Esophagus squamous epithelium (tissue), 4 donors: ENCODE measurements at regions not wholly inside any gene's neighbourhood (a gene's known extent, or its start where the extent isn't known, plus 50 kb on each side); places are given as distances from the start of the nearest gene placed in this dataset.

Source experiments
- POLR2A ChIP-seq, 4 donors: fragments of 450-650 bp; IDR thresholded peaks; one replicate each; pipeline ENCODE4 v1.6.1; 2017; ENCODE audit warnings: antibody characterized with exemption in 4 of 4, mild to moderate bottlenecking in 4 of 4, moderate library complexity in 3 of 4
- TF ChIP-seq, protein P1 (sequence below), 6 experiments: fragments of 450-650 bp in 4 of 6; fragments of 200-600 bp in 2 of 6; sonication (generic) in 2 of 6; IDR thresholded peaks; one replicate each; pipeline ENCODE4 v1.5.1; 2016 to 2019; ENCODE audit warnings: antibody characterized with exemption in 6 of 6, mild to moderate bottlenecking in 4 of 6, moderate library complexity in 4 of 6

DNA sequence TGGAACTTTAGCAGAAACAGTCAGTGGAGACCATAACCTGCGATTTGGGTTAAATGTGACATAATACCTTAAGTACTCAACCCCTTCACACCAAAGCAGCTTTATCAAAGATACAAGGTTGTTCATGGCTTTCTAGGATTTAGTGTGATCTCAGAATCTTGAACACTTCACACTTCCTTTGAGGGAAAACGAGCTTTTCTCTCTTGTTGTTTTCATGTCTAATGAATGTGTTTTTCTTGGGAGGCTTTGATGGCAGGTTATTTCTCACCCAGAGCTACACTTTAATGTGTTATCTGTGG, 437.0 kb downstream of the TMEM232 start:
- no peak for TF ChIP-seq POLR2A (IDR thresholded peaks at IDR 0.05)
- TF ChIP-seq, protein P1, sequence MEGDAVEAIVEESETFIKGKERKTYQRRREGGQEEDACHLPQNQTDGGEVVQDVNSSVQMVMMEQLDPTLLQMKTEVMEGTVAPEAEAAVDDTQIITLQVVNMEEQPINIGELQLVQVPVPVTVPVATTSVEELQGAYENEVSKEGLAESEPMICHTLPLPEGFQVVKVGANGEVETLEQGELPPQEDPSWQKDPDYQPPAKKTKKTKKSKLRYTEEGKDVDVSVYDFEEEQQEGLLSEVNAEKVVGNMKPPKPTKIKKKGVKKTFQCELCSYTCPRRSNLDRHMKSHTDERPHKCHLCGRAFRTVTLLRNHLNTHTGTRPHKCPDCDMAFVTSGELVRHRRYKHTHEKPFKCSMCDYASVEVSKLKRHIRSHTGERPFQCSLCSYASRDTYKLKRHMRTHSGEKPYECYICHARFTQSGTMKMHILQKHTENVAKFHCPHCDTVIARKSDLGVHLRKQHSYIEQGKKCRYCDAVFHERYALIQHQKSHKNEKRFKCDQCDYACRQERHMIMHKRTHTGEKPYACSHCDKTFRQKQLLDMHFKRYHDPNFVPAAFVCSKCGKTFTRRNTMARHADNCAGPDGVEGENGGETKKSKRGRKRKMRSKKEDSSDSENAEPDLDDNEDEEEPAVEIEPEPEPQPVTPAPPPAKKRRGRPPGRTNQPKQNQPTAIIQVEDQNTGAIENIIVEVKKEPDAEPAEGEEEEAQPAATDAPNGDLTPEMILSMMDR (IDR thresholded peaks at IDR 0.05) = no peak
